ENCODE measurements at regions not wholly inside any gene's neighbourhood (a gene's known extent, or its start where the extent isn't known, plus 50 kb on each side); places are given as distances from the start of the nearest gene placed in this dataset.

DNA sequence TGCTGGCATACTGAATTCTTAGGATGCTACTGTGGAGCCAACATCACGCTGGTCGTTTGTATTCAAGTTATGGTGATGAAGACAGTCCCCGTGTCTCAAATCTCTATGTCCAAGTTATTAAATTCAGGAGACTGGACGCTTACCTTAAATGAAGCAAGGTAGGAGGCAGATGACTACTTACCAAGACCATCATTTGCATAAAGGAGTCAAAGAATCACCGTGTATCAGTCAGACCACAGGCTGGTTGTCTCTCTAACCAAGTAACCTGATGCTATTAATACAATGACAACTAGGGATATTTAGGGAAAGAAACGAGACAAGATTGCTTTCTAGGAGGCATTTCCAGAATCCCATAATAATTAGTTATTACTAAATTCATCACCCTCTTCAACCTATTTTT is 78.1 kb upstream of the FRMD6 start:
- Histone ChIP-seq H3K9me3 (no peaks in the 10 kb centered on the region), H3K4me3 (no peak overlapping the region), H3K4me1 (no peaks in the 10 kb centered on the region), H3K27ac (no peak overlapping the region), H3K27me3 (no peaks in the 10 kb centered on the region), H3K36me3 (no peaks in the 10 kb centered on the region)
- 81 to 86% methylated on average over 6 of the region's 6 CpGs for WGBS, 2 donors
- TF ChIP-seq EP300 (IDR thresholded peaks at IDR 0.05) (no peak), POLR2A (IDR thresholded peaks at IDR 0.05) (no peak)
- intact Hi-C loops (cut with DNase I), result no loop called here
- DNase-seq, result no peak

DNA sequence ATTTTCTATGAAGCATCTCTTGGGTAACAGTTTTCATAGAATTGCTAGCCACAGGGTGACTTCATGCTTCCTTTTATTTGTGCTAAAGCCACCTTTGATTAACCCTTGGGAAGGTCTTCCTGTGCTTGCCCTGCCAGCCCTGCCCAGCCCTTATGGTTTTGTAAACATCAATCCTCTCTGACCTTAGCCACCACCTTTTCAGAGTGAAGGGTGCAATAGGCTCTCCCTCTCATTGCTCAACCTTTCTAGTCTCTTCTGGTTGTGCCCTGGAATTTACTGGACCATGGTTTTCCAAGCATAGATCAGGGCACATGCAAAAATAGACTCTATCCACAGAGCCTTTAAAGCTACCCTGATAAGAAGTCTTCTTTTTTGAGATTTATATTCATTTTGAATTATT is 77.7 kb upstream of the FRMD6 start:
- H3K9me3 ChIP-seq, result no peaks in the 10 kb centered on the region
- H3K4me1 ChIP-seq, result no peaks in the 10 kb centered on the region
- no peak overlapping the region for H3K27ac ChIP-seq
- no peak overlapping the region for H3K4me3 ChIP-seq
- no peak for DNase-seq
- intact Hi-C loops (cut with DNase I), result no loop called here
- H3K27me3 ChIP-seq, result no peaks in the 10 kb centered on the region
- no peaks in the 10 kb centered on the region for H3K36me3 ChIP-seq
- TF ChIP-seq, protein P1, sequence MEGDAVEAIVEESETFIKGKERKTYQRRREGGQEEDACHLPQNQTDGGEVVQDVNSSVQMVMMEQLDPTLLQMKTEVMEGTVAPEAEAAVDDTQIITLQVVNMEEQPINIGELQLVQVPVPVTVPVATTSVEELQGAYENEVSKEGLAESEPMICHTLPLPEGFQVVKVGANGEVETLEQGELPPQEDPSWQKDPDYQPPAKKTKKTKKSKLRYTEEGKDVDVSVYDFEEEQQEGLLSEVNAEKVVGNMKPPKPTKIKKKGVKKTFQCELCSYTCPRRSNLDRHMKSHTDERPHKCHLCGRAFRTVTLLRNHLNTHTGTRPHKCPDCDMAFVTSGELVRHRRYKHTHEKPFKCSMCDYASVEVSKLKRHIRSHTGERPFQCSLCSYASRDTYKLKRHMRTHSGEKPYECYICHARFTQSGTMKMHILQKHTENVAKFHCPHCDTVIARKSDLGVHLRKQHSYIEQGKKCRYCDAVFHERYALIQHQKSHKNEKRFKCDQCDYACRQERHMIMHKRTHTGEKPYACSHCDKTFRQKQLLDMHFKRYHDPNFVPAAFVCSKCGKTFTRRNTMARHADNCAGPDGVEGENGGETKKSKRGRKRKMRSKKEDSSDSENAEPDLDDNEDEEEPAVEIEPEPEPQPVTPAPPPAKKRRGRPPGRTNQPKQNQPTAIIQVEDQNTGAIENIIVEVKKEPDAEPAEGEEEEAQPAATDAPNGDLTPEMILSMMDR (IDR thresholded peaks at IDR 0.05), result no peak
- TF ChIP-seq EP300 (IDR thresholded peaks at IDR 0.05), result no peak
- no peak for TF ChIP-seq POLR2A (IDR thresholded peaks at IDR 0.05)
- TF ChIP-seq POLR2AphosphoS5 (IDR thresholded peaks at IDR 0.05), result no peak

DNA sequence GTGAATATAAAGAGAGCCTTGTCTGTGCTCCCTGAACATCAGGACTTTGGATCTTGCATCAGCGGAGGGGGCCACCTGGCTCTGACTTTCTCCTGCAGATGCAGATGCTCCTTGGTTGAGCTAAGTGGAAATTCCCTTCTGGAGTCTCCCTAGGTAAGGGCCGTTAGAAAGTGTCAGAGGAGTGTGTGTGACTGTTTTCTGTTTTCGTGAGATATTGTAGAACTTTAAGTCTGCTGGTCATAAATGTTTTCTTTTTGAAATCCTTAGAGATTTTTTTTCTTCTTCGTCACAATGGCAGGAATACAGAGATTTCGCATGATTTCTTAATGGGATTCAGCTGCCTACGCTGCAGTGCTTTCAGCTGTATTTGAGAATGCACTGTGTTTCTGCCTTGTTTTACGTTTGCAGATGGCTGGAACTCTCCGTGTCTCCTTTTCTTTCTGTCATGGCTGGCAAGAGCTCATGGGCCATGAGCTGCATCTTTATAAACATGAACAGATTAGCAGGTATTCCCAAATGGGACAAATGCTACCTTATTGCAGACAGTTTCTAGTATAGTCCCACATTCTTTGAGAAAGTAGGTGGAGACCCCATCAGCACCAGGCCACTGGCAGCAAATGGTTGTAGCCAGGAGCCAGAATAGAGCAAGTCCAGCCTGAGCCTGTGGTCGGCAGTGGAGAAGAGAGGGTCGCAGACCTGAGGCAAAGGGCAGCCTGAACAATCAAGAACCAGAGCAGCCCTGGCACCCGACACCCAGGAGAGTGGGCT is 76.2 kb upstream of the FRMD6 start:
- Histone ChIP-seq H3K27me3 (no peaks in the 10 kb centered on the region), H3K4me1 (no peaks in the 10 kb centered on the region), H3K4me3 (no peak overlapping the region), H3K36me3 (no peaks in the 10 kb centered on the region), H3K27ac (no peak overlapping the region), H3K9me3 (no peaks in the 10 kb centered on the region)
- intact Hi-C loops (cut with DNase I), result no loop called here
- TF ChIP-seq EP300 (IDR thresholded peaks at IDR 0.05), result no peak
- 70 to 76% methylated on average over 11 of the region's 11 CpGs for WGBS, 2 donors
- DNase-seq, result no peak

DNA sequence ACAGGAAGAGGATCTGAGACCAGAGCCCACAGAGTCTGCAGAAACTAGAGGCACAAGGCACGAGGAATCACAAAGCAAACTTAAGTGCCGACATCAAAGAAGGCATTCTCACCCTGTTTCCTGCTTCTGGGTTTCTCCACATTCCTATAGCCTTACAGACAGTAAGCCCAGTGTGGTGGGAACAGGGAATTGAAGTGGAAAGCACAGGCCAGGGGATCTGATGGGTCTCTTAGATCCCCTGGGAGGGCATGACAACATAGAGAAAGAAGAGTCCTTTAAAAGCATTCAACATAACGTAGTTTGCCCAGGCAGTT is 75.6 kb upstream of the FRMD6 start:
- WGBS, 2 donors, result 59 to 80% methylated on average over 3 of the region's 3 CpGs
- Histone ChIP-seq H3K27ac (no peak overlapping the region), H3K27me3 (no peaks in the 10 kb centered on the region), H3K4me3 (no peak overlapping the region), H3K36me3 (no peaks in the 10 kb centered on the region), H3K4me1 (peaks cover 0 to 4% (median 3%) of the 10 kb centered on the region in 4 donors), H3K9me3 (no peaks in the 10 kb centered on the region)
- DNase-seq, result no peak
- intact Hi-C loops (cut with DNase I), result no loop called here
- TF ChIP-seq POLR2AphosphoS5 (IDR thresholded peaks at IDR 0.05) (no peak), EP300 (IDR thresholded peaks at IDR 0.05) (no peak), POLR2A (IDR thresholded peaks at IDR 0.05) (no peak)
- TF ChIP-seq, protein P1 (IDR thresholded peaks at IDR 0.05), result no peak

DNA sequence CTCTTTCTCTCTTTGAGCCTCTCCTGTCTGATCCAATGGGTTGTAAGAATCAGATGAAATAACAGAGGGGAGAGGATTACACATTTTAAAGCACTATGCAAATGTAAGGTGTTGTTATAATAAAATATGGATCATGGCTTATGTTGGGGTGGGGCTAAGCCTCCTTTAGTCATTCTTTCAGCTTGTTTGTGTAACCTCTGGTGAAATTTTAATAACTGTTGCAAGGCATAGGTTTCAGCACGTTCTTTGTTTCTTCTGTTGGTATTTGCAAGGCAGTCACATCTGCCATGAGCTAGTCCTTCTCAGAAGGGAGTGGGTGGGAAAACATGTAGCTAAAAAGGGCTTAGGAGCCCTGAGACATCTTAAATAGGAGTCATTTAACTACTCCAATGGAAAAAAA is 74.8 kb upstream of the FRMD6 start:
- Histone ChIP-seq H3K36me3 (no peaks in the 10 kb centered on the region), H3K27ac (no peak overlapping the region), H3K27me3 (no peaks in the 10 kb centered on the region), H3K4me1 (peaks cover 0 to 12% (median 5%) of the 10 kb centered on the region in 4 donors), H3K9me3 (no peaks in the 10 kb centered on the region), H3K4me3 (no peak overlapping the region)
- DNase-seq, result no peak
- 46 to 70% methylated on average over 1 of the region's 1 CpG for WGBS, 2 donors
- intact Hi-C loops (cut with DNase I), result no loop called here
- TF ChIP-seq POLR2A (IDR thresholded peaks at IDR 0.05) (no peak), EP300 (IDR thresholded peaks at IDR 0.05) (no peak), POLR2AphosphoS5 (IDR thresholded peaks at IDR 0.05) (no peak)
- TF ChIP-seq, protein P1 (IDR thresholded peaks at IDR 0.05), result no peak

DNA sequence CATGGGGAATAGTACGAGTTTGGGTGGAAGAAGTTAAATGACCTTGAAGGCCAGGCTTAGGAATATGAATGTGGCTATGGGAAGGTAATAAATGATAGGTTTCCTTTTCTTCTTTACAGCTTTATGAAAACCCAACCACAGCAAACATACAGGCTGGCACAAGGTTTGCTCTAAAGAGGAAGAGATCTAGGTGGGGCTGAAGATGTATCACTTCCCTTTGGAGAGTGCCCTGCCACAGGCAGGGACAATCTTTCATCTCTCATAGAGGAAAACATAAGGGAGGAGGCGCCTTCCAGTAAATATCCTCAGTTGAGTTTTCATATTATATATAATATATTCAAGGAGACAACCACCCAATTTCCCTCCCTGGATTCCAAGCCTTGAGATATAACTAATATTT is 72.9 kb upstream of the FRMD6 start:
- peaks cover 0 to 18% (median 5%) of the 10 kb centered on the region in 4 donors for H3K4me1 ChIP-seq
- TF ChIP-seq, protein P1 (IDR thresholded peaks at IDR 0.05), result no peak
- TF ChIP-seq POLR2AphosphoS5 (IDR thresholded peaks at IDR 0.05), result no peak
- TF ChIP-seq POLR2A (IDR thresholded peaks at IDR 0.05), result no peak
- TF ChIP-seq EP300 (IDR thresholded peaks at IDR 0.05), result no peak
- no peaks in the 10 kb centered on the region for H3K27me3 ChIP-seq
- H3K4me3 ChIP-seq, result no peak overlapping the region
- intact Hi-C loops (cut with DNase I), result no loop called here
- no peaks in the 10 kb centered on the region for H3K9me3 ChIP-seq
- no peak overlapping the region for H3K27ac ChIP-seq
- 57 to 78% methylated on average over 2 of the region's 2 CpGs for WGBS, 2 donors
- H3K36me3 ChIP-seq, result no peaks in the 10 kb centered on the region
- DNase-seq, result no peak

All from sigmoid colon (tissue), 6 donors.